Keratinocyte (primary cell): ENCODE measurements at regions not wholly inside any gene's neighbourhood (a gene's known extent, or its start where the extent isn't known, plus 50 kb on each side); places are given as distances from the start of the nearest gene placed in this dataset.

Experiments used
- DNase-seq: peaks from one replicate; pipeline ENCODE4 v3.0.0-alpha.2; 2011; ENCODE audit warnings: low read depth, missing footprints, low spot score
- FAIRE-seq: peaks from 2 replicates; lab custom pipeline; 2011; peaks lifted over from hg19 to GRCh38; lab: Jason Lieb, UNC
- H2AFZ ChIP-seq: 2 replicates; pipeline ENCODE4 v1.6.0; 2012; ENCODE audit warnings: low read length, control low read depth, inconsistent platforms; ENCODE audit not compliant: control insufficient read depth
- H3K27ac ChIP-seq: 2 replicates; pipeline ENCODE4 v1.5.1; 2011; ENCODE audit warnings: low read length; ENCODE audit not compliant: control insufficient read depth, insufficient read depth
- H3K27me3 ChIP-seq: 3 replicates; pipeline ENCODE4 v1.6.0; 2011; ENCODE audit warnings: low read length; ENCODE audit not compliant: control insufficient read depth, insufficient read depth; ENCODE audit errors: extremely low read depth
- H3K36me3 ChIP-seq, 2 experiments: 2 replicates in 1 of 2; 3 replicates in 1 of 2; pipeline ENCODE4 v1.5.1; 2011; ENCODE audit warnings: low read length in 2 of 2, mild to moderate bottlenecking in 1 of 2; ENCODE audit not compliant: control insufficient read depth in 2 of 2, insufficient read depth in 2 of 2; ENCODE audit errors: extremely low read depth in 1 of 2
- H3K4me1 ChIP-seq: 3 replicates; pipeline ENCODE4 v1.5.1; 2011; ENCODE audit warnings: low read length; ENCODE audit not compliant: control insufficient read depth, insufficient read depth; ENCODE audit errors: extremely low read depth
- H3K4me2 ChIP-seq: 3 replicates; pipeline ENCODE4 v1.6.0; 2011; ENCODE audit warnings: low read depth, low read length; ENCODE audit not compliant: control insufficient read depth, insufficient read depth; ENCODE audit errors: extremely low read depth
- H3K4me3 ChIP-seq, 3 experiments: fragments of 200-600 bp in 1 of 3; sonication (generic) in 1 of 3; 2 replicates in 2 of 3; 3 replicates in 1 of 3; pipeline ENCODE4 v1.5.1; 2011 to 2016; ENCODE audit warnings: low read length in 3 of 3, mild to moderate bottlenecking in 3 of 3, control low read depth in 2 of 3, inconsistent platforms in 1 of 3, low read depth in 1 of 3, mixed read lengths in 1 of 3, mixed run types in 1 of 3, moderate library complexity in 1 of 3; ENCODE audit not compliant: control insufficient read depth in 2 of 3, insufficient read depth in 2 of 3; ENCODE audit errors: extremely low read depth in 1 of 3
- H3K79me2 ChIP-seq: 2 replicates; pipeline ENCODE4 v1.6.0; 2012; ENCODE audit warnings: low read length; ENCODE audit not compliant: control insufficient read depth, insufficient read depth
- H3K9ac ChIP-seq: 3 replicates; pipeline ENCODE4 v1.6.0; 2011; ENCODE audit warnings: low read length; ENCODE audit not compliant: control insufficient read depth, insufficient read depth; ENCODE audit errors: extremely low read depth
- H3K9me1 ChIP-seq: 3 replicates; pipeline ENCODE4 v1.6.0; 2011; ENCODE audit warnings: low read length; ENCODE audit not compliant: control insufficient read depth, insufficient read depth; ENCODE audit errors: extremely low read depth
- H3K9me3 ChIP-seq: 2 replicates; pipeline ENCODE4 v1.5.1; 2012; ENCODE audit warnings: low read depth, low read length; ENCODE audit not compliant: control insufficient read depth
- H4K20me1 ChIP-seq: 3 replicates; pipeline ENCODE4 v1.6.0; 2011; ENCODE audit warnings: low read length; ENCODE audit not compliant: control insufficient read depth, insufficient read depth; ENCODE audit errors: extremely low read depth
- CTCF ChIP-seq, 3 experiments: IDR thresholded peaks in 1 of 3; conservative IDR thresholded peaks in 1 of 3; optimal IDR thresholded peaks in 1 of 3; 2 replicates in 2 of 3; 3 replicates in 1 of 3; pipeline versions ENCODE3 to v1.5.1; 2011; ENCODE audit warnings: low read length in 3 of 3, mild to moderate bottlenecking in 3 of 3, moderate library complexity in 2 of 3, control low read depth in 1 of 3, inconsistent platforms in 1 of 3; ENCODE audit not compliant: insufficient read depth in 2 of 3; ENCODE audit errors: extremely low read depth in 1 of 3
- EZH2 ChIP-seq: IDR thresholded peaks from one replicate; pipeline ENCODE4 v1.6.1; 2012; ENCODE audit warnings: inconsistent platforms, mild to moderate bottlenecking, low read length, moderate library complexity
- dilution Hi-C: fragments of 300-500 bp; cut with MboI; formaldehyde crosslinking; loops from one replicate; pipeline ENCODE4 v1.7.0; 2020; ENCODE audit warnings: low sequenced_read_pairs; ENCODE audit not compliant: extremely low pct_ligation_motif_present

- no peaks in the 10 kb centered on the region for H3K79me2 ChIP-seq
- no peak overlapping the region for H3K9ac ChIP-seq
- no peaks in the 10 kb centered on the region for H3K9me1 ChIP-seq
- no peak overlapping the region for H3K27ac ChIP-seq
- FAIRE-seq, result no peak
- H3K27me3 ChIP-seq, result no peaks in the 10 kb centered on the region
- H3K36me3 ChIP-seq, result no peaks in the 10 kb centered on the region
- H3K4me3 ChIP-seq, result no peak overlapping the region
- dilution Hi-C loops, result no loop called here
- no peaks in the 10 kb centered on the region for H4K20me1 ChIP-seq
- no peaks in the 10 kb centered on the region for H3K9me3 ChIP-seq
- H3K4me2 ChIP-seq, result no peak overlapping the region
- no peak for TF ChIP-seq EZH2
- no peak for TF ChIP-seq CTCF (optimal IDR thresholded peaks at IDR 0.05 in 1 of 3, IDR thresholded peaks at IDR 0.05 in 1 of 3, conservative IDR thresholded peaks at IDR 0.05 in 1 of 3; ENCODE audit: extremely low read depth in 1 of 3, insufficient read depth in 2 of 3, low read length in 3 of 3)
- no peaks in the 10 kb centered on the region for H3K4me1 ChIP-seq
- DNase-seq, result no peak
- no peak overlapping the region for H2AFZ ChIP-seq
Measured at GRCh38 chr1:164261691-164262240, 297.2 kb upstream of the PBX1 start.

- no peak for FAIRE-seq
- dilution Hi-C loops, result no loop called here
- DNase-seq, result no peak
Measured at GRCh38 chr1:164263540-164263939, 295.4 kb upstream of the PBX1 start.

More at GRCh38 chr1:164263540-164263939, 295.4 kb upstream of the PBX1 start:
- Histone ChIP-seq H3K27me3 (no peaks in the 10 kb centered on the region), H4K20me1 (no peaks in the 10 kb centered on the region), H3K9me1 (no peaks in the 10 kb centered on the region), H3K9ac (no peak overlapping the region), H3K79me2 (no peaks in the 10 kb centered on the region), H3K4me2 (no peak overlapping the region), H3K36me3 (no peaks in the 10 kb centered on the region), H3K9me3 (no peaks in the 10 kb centered on the region), H2AFZ (no peak overlapping the region), H3K4me3 (no peak overlapping the region), H3K27ac (no peak overlapping the region), H3K4me1 (no peaks in the 10 kb centered on the region)
- no peak for TF ChIP-seq CTCF (optimal IDR thresholded peaks at IDR 0.05 in 1 of 3, IDR thresholded peaks at IDR 0.05 in 1 of 3, conservative IDR thresholded peaks at IDR 0.05 in 1 of 3; ENCODE audit: extremely low read depth in 1 of 3, insufficient read depth in 2 of 3, low read length in 3 of 3)
- no peak for TF ChIP-seq EZH2
